ENCODE measurements at regions not wholly inside any gene's neighbourhood (a gene's known extent, or its start where the extent isn't known, plus 50 kb on each side); places are given as distances from the start of the nearest gene placed in this dataset.
"Not testable (repeated sequence)": the region's sequence is repeated elsewhere in the genome, so short reads cannot be mapped to it uniquely, and the experiment has no call there.

GRCh38 chr22:21224900-21225299 is 158.7 kb upstream of the RIMBP3B start:
- H3K79me2 ChIP-seq (ENCODE audit: insufficient read depth, low read length); H3K27ac ChIP-seq (ENCODE audit: low read depth in 1 of 2, low read length in 2 of 2); H3K4me1 ChIP-seq (ENCODE audit: control insufficient read depth in 1 of 2, insufficient read depth in 2 of 2, low read length in 2 of 2); H3K9me3 ChIP-seq (replicated peaks in 1 of 2; ENCODE audit: control insufficient read depth in 1 of 2, insufficient read depth in 1 of 2, low read length in 2 of 2); H3K27me3 Mint-ChIP-seq (ENCODE audit: low read depth in 3 of 3); H3K9ac ChIP-seq (ENCODE audit: insufficient read depth, low read length, poor library complexity, severe bottlenecking); H3K9me3 Mint-ChIP-seq; intact Hi-C loops (cut with micrococcal nuclease); DNase-seq; H3K4me3 ChIP-seq (replicated peaks in 1 of 3; ENCODE audit: low read depth in 2 of 3, low read length in 3 of 3); H3K4me3 Mint-ChIP-seq; H3K27me3 ChIP-seq (ENCODE audit: control insufficient read depth in 2 of 2, insufficient read depth in 2 of 2, low read length in 2 of 2); H2AFZ ChIP-seq (ENCODE audit: insufficient read depth, low read depth, low read length, poor library complexity, severe bottlenecking); H3K36me3 ChIP-seq (replicated peaks in 1 of 2; ENCODE audit: control insufficient read depth in 1 of 2, insufficient read depth in 2 of 2, low read length in 2 of 2); H3K4me1 Mint-ChIP-seq; H3K4me2 ChIP-seq (replicated peaks; ENCODE audit: extremely low read depth, low read length, poor library complexity, severe bottlenecking); H3K27ac Mint-ChIP-seq; H4K20me1 ChIP-seq (ENCODE audit: insufficient read depth, low read length); H3K36me3 Mint-ChIP-seq: not testable (repeated sequence)
- no CpG with 5 or more reads among the region's 7 CpGs for WGBS (ENCODE audit: insufficient coverage)

GRCh38 chr22:21226901-21227693 is 156.5 kb upstream of the RIMBP3B start:
- H3K27me3 Mint-ChIP-seq (ENCODE audit: low read depth in 3 of 3); H2AFZ ChIP-seq (ENCODE audit: insufficient read depth, low read depth, low read length, poor library complexity, severe bottlenecking); H3K79me2 ChIP-seq (ENCODE audit: insufficient read depth, low read length); H4K20me1 ChIP-seq (ENCODE audit: insufficient read depth, low read length); H3K9me3 ChIP-seq (replicated peaks in 1 of 2; ENCODE audit: control insufficient read depth in 1 of 2, insufficient read depth in 1 of 2, low read length in 2 of 2); H3K4me1 Mint-ChIP-seq; H3K4me3 ChIP-seq (replicated peaks in 1 of 3; ENCODE audit: low read depth in 2 of 3, low read length in 3 of 3); H3K36me3 ChIP-seq (replicated peaks in 1 of 2; ENCODE audit: control insufficient read depth in 1 of 2, insufficient read depth in 2 of 2, low read length in 2 of 2); H3K36me3 Mint-ChIP-seq; H3K27me3 ChIP-seq (ENCODE audit: control insufficient read depth in 2 of 2, insufficient read depth in 2 of 2, low read length in 2 of 2); H3K9me3 Mint-ChIP-seq; H3K4me2 ChIP-seq (replicated peaks; ENCODE audit: extremely low read depth, low read length, poor library complexity, severe bottlenecking); H3K4me1 ChIP-seq (ENCODE audit: control insufficient read depth in 1 of 2, insufficient read depth in 2 of 2, low read length in 2 of 2); H3K27ac ChIP-seq (ENCODE audit: low read depth in 1 of 2, low read length in 2 of 2); H3K9ac ChIP-seq (ENCODE audit: insufficient read depth, low read length, poor library complexity, severe bottlenecking); H3K4me3 Mint-ChIP-seq; DNase-seq; intact Hi-C loops (cut with micrococcal nuclease): not testable (repeated sequence)
- H3K27ac Mint-ChIP-seq = peak overlapping the region in 1 of 7 donors; percentile 46
- no CpG with 5 or more reads among the region's 16 CpGs for WGBS (ENCODE audit: insufficient coverage)

- DNase-seq; H3K9me3 Mint-ChIP-seq; H3K27me3 Mint-ChIP-seq (ENCODE audit: low read depth in 3 of 3); H3K27ac Mint-ChIP-seq; H2AFZ ChIP-seq (ENCODE audit: insufficient read depth, low read depth, low read length, poor library complexity, severe bottlenecking); intact Hi-C loops (cut with micrococcal nuclease); H3K36me3 Mint-ChIP-seq; H3K4me3 ChIP-seq (replicated peaks in 1 of 3; ENCODE audit: low read depth in 2 of 3, low read length in 3 of 3); H3K9me3 ChIP-seq (replicated peaks in 1 of 2; ENCODE audit: control insufficient read depth in 1 of 2, insufficient read depth in 1 of 2, low read length in 2 of 2); H3K9ac ChIP-seq (ENCODE audit: insufficient read depth, low read length, poor library complexity, severe bottlenecking); H3K27ac ChIP-seq (ENCODE audit: low read depth in 1 of 2, low read length in 2 of 2); H3K4me2 ChIP-seq (replicated peaks; ENCODE audit: extremely low read depth, low read length, poor library complexity, severe bottlenecking); H3K4me3 Mint-ChIP-seq; H3K27me3 ChIP-seq (ENCODE audit: control insufficient read depth in 2 of 2, insufficient read depth in 2 of 2, low read length in 2 of 2); H3K4me1 Mint-ChIP-seq; H3K79me2 ChIP-seq (ENCODE audit: insufficient read depth, low read length); H3K4me1 ChIP-seq (ENCODE audit: control insufficient read depth in 1 of 2, insufficient read depth in 2 of 2, low read length in 2 of 2); H3K36me3 ChIP-seq (replicated peaks in 1 of 2; ENCODE audit: control insufficient read depth in 1 of 2, insufficient read depth in 2 of 2, low read length in 2 of 2); H4K20me1 ChIP-seq (ENCODE audit: insufficient read depth, low read length): not testable (repeated sequence)
- WGBS (ENCODE audit: insufficient coverage) = no CpG with 5 or more reads among the region's 3 CpGs
Measured at GRCh38 chr22:21251435-21251834, 132.1 kb upstream of the RIMBP3B start.

- H3K9ac ChIP-seq (ENCODE audit: insufficient read depth, low read length, poor library complexity, severe bottlenecking); H3K36me3 Mint-ChIP-seq; H3K4me2 ChIP-seq (replicated peaks; ENCODE audit: extremely low read depth, low read length, poor library complexity, severe bottlenecking); H3K27ac Mint-ChIP-seq; H3K4me3 Mint-ChIP-seq; H3K4me1 ChIP-seq (ENCODE audit: control insufficient read depth in 1 of 2, insufficient read depth in 2 of 2, low read length in 2 of 2); H3K79me2 ChIP-seq (ENCODE audit: insufficient read depth, low read length); H3K36me3 ChIP-seq (replicated peaks in 1 of 2; ENCODE audit: control insufficient read depth in 1 of 2, insufficient read depth in 2 of 2, low read length in 2 of 2); H3K4me1 Mint-ChIP-seq; H3K9me3 Mint-ChIP-seq; intact Hi-C loops (cut with micrococcal nuclease); H4K20me1 ChIP-seq (ENCODE audit: insufficient read depth, low read length); H3K27me3 Mint-ChIP-seq (ENCODE audit: low read depth in 3 of 3); H3K4me3 ChIP-seq (replicated peaks in 1 of 3; ENCODE audit: low read depth in 2 of 3, low read length in 3 of 3); DNase-seq; H3K27ac ChIP-seq (ENCODE audit: low read depth in 1 of 2, low read length in 2 of 2); H3K27me3 ChIP-seq (ENCODE audit: control insufficient read depth in 2 of 2, insufficient read depth in 2 of 2, low read length in 2 of 2); H2AFZ ChIP-seq (ENCODE audit: insufficient read depth, low read depth, low read length, poor library complexity, severe bottlenecking); H3K9me3 ChIP-seq (replicated peaks in 1 of 2; ENCODE audit: control insufficient read depth in 1 of 2, insufficient read depth in 1 of 2, low read length in 2 of 2): not testable (repeated sequence)
- WGBS (ENCODE audit: insufficient coverage) = 100% methylated on average over 2 of the region's 10 CpGs
Measured at GRCh38 chr22:21282646-21283045, 100.9 kb upstream of the RIMBP3B start.

Data from CD14-positive monocyte (primary cell).